ENCODE measurements at regions not wholly inside any gene's neighbourhood (a gene's known extent, or its start where the extent isn't known, plus 50 kb on each side); places are given as distances from the start of the nearest gene placed in this dataset.

DNA sequence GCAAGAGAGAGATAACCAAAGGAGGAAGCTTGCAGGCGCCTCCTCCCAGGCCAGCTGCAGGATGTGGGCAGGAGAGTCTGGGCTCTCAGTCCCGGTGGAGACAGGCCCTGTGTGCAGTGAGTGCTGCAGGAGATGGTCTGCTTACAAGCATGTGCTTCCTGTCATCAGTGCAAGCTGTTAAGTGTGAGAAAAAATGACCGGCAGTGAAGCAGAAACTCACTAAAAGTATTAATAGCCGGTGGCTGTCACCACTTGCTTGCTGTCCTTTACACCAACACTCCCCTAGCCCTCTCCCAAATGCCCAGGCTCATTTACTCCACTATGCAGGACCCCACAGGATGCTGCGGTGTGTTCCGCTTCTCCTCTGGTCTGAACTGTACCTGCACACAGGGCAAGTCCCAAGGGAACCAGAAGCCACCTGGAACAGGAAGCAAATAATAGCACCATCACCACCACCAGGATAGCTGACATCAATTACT, 435.6 kb upstream of the HS6ST1 start:
- Histone ChIP-seq H3K36me3 (ENCODE audit: control insufficient read depth, low read length) (no peaks in the 10 kb centered on the region), H3K4me3 (ENCODE audit: low read length) (peak overlapping the region; percentile 52), H3K9me2 (replicated peaks; ENCODE audit: control insufficient read depth, low read length) (no peaks in the 10 kb centered on the region), H3K79me2 (ENCODE audit: control insufficient read depth, low read length) (peaks cover 10% of the 10 kb centered on the region), H3K9me3 (ENCODE audit: control insufficient read depth, insufficient read depth, low read length) (no peaks in the 10 kb centered on the region), H3K4me1 (ENCODE audit: control insufficient read depth, low read length) (peaks cover 94% of the 10 kb centered on the region), H4K20me1 (ENCODE audit: control insufficient read depth, insufficient read depth, low read depth, low read length) (no peaks in the 10 kb centered on the region), H3F3A (ENCODE audit: control insufficient read depth, insufficient read depth) (peaks cover 50% of the 10 kb centered on the region), H3K27me3 (ENCODE audit: control insufficient read depth, low read length) (no peaks in the 10 kb centered on the region), H3K4me2 (ENCODE audit: low read length) (peak overlapping the region; percentile 74), H3K27ac (ENCODE audit: low read depth, low read length) (peak overlapping the region; percentile 94)
- TF ChIP-seq, protein P1, sequence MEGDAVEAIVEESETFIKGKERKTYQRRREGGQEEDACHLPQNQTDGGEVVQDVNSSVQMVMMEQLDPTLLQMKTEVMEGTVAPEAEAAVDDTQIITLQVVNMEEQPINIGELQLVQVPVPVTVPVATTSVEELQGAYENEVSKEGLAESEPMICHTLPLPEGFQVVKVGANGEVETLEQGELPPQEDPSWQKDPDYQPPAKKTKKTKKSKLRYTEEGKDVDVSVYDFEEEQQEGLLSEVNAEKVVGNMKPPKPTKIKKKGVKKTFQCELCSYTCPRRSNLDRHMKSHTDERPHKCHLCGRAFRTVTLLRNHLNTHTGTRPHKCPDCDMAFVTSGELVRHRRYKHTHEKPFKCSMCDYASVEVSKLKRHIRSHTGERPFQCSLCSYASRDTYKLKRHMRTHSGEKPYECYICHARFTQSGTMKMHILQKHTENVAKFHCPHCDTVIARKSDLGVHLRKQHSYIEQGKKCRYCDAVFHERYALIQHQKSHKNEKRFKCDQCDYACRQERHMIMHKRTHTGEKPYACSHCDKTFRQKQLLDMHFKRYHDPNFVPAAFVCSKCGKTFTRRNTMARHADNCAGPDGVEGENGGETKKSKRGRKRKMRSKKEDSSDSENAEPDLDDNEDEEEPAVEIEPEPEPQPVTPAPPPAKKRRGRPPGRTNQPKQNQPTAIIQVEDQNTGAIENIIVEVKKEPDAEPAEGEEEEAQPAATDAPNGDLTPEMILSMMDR (IDR thresholded peaks at IDR 0.05; ENCODE audit: low read depth, low read length, poor library complexity, severe bottlenecking), result no peak
- TF ChIP-seq EZH2phosphoT487 (IDR thresholded peaks at IDR 0.05; ENCODE audit: borderline replicate concordance, low read length), result no peak

DNA sequence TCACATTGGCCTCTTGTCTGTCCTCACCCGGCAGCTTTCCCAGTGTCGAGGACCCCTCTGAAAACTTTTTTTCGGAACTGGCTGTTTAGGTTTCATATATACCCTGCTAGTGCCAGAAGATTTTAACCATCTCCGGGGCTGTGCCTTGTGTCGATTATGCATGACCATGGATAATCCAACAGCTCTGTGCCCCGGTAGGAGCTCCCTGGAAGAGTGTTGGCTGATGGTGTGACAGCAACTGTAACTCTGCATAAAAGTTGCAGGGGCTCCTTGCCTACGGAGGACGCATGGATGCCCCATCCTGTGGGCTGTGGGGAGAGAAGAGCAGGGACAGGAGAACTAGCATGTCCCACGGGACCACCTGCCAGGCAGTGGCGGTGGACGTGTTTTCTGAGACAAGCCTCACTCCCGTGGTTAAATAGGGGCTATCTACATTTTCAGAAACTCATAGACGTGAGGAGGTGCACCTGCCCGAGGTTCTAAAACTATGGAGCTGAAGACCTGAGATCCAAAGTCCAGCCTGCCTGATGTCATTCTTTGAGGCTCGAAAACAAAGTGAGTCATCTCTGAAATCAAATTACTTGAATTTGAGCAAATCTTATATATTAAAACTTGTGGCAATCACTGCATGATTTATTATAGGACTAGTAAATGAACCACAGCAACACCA, 437.2 kb upstream of the HS6ST1 start:
- H3K9me2 ChIP-seq (replicated peaks; ENCODE audit: control insufficient read depth, low read length), result no peaks in the 10 kb centered on the region
- no peaks in the 10 kb centered on the region for H3K36me3 ChIP-seq (ENCODE audit: control insufficient read depth, low read length)
- H3K27me3 ChIP-seq (ENCODE audit: control insufficient read depth, low read length), result no peaks in the 10 kb centered on the region
- peak overlapping the region; percentile 94 for H3K27ac ChIP-seq (ENCODE audit: low read depth, low read length)
- H3F3A ChIP-seq (ENCODE audit: control insufficient read depth, insufficient read depth), result peaks cover 65% of the 10 kb centered on the region
- no peaks in the 10 kb centered on the region for H4K20me1 ChIP-seq (ENCODE audit: control insufficient read depth, insufficient read depth, low read depth, low read length)
- H3K79me2 ChIP-seq (ENCODE audit: control insufficient read depth, low read length), result peaks cover 17% of the 10 kb centered on the region
- peak overlapping the region; percentile 63 for H3K4me3 ChIP-seq (ENCODE audit: low read length)
- peak overlapping the region; percentile 74 for H3K4me2 ChIP-seq (ENCODE audit: low read length)
- peaks cover 98% of the 10 kb centered on the region for H3K4me1 ChIP-seq (ENCODE audit: control insufficient read depth, low read length)
- TF ChIP-seq, protein P1 (IDR thresholded peaks at IDR 0.05; ENCODE audit: low read depth, low read length, poor library complexity, severe bottlenecking), result peak; percentile 25
- TF ChIP-seq EZH2phosphoT487 (IDR thresholded peaks at IDR 0.05; ENCODE audit: borderline replicate concordance, low read length), result no peak
- H3K9me3 ChIP-seq (ENCODE audit: control insufficient read depth, insufficient read depth, low read length), result no peaks in the 10 kb centered on the region

DNA sequence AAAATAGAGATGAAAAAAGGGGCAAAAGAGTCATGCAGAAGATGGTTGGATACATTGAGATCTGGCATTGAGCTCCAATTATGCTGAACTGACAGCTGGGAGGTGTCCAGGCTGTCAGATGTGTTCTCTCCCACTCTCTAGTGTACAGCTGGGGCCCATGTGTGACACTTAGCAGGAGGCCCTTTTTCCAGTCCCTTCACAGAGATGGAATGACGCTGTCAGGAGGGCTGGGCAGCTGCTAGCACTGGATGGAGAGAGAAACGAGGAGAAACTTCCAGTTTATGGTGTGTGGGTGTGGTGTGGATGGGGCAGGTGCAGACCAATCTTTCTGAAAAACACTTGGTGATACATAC, 437.7 kb upstream of the HS6ST1 start:
- no peaks in the 10 kb centered on the region for H3K9me2 ChIP-seq (replicated peaks; ENCODE audit: control insufficient read depth, low read length)
- peak overlapping the region; percentile 74 for H3K4me2 ChIP-seq (ENCODE audit: low read length)
- H3K36me3 ChIP-seq (ENCODE audit: control insufficient read depth, low read length), result no peaks in the 10 kb centered on the region
- TF ChIP-seq EZH2phosphoT487 (IDR thresholded peaks at IDR 0.05; ENCODE audit: borderline replicate concordance, low read length), result no peak
- TF ChIP-seq, protein P1 (IDR thresholded peaks at IDR 0.05; ENCODE audit: low read depth, low read length, poor library complexity, severe bottlenecking), result no peak
- H3K9me3 ChIP-seq (ENCODE audit: control insufficient read depth, insufficient read depth, low read length), result 0 out of 2 replicates have a peak, but pooled peaks cover 3% of the 10 kb centered on the region
- H4K20me1 ChIP-seq (ENCODE audit: control insufficient read depth, insufficient read depth, low read depth, low read length), result no peaks in the 10 kb centered on the region
- H3K4me1 ChIP-seq (ENCODE audit: control insufficient read depth, low read length), result peaks cover 98% of the 10 kb centered on the region
- no peaks in the 10 kb centered on the region for H3K27me3 ChIP-seq (ENCODE audit: control insufficient read depth, low read length)
- peak overlapping the region; percentile 63 for H3K4me3 ChIP-seq (ENCODE audit: low read length)
- peaks cover 21% of the 10 kb centered on the region for H3K79me2 ChIP-seq (ENCODE audit: control insufficient read depth, low read length)
- peak overlapping the region; percentile 94 for H3K27ac ChIP-seq (ENCODE audit: low read depth, low read length)
- peaks cover 68% of the 10 kb centered on the region for H3F3A ChIP-seq (ENCODE audit: control insufficient read depth, insufficient read depth)

Data from DOHH2 (cell line).